ENCODE measurements at regions not wholly inside any gene's neighbourhood (a gene's known extent, or its start where the extent isn't known, plus 50 kb on each side); places are given as distances from the start of the nearest gene placed in this dataset.

DNA sequence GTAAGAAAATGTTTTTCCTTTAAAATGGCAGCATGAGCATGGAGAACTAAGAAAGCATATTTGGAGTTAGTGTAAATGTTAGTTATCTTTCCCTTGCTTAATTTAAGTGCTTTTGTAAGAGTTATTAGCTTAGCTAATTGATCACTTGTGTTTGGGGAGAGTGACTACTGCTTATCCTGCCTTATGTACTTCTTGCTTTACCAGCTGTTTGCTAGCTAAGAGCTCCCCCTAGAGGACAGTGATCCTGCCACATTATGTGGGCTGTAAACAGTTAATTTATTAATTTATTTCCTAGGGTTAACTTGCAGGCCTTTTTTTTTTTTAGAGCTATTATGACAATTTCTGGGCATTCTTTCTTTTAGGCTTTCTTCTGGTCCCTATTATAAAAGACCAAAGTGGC is 435.8 kb downstream of the MAGEB5 start:
- TF ChIP-seq, protein P1, sequence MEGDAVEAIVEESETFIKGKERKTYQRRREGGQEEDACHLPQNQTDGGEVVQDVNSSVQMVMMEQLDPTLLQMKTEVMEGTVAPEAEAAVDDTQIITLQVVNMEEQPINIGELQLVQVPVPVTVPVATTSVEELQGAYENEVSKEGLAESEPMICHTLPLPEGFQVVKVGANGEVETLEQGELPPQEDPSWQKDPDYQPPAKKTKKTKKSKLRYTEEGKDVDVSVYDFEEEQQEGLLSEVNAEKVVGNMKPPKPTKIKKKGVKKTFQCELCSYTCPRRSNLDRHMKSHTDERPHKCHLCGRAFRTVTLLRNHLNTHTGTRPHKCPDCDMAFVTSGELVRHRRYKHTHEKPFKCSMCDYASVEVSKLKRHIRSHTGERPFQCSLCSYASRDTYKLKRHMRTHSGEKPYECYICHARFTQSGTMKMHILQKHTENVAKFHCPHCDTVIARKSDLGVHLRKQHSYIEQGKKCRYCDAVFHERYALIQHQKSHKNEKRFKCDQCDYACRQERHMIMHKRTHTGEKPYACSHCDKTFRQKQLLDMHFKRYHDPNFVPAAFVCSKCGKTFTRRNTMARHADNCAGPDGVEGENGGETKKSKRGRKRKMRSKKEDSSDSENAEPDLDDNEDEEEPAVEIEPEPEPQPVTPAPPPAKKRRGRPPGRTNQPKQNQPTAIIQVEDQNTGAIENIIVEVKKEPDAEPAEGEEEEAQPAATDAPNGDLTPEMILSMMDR (IDR thresholded peaks at IDR 0.05): no peak
- TF ChIP-seq POLR2A (IDR thresholded peaks at IDR 0.05) (no peak), POLR2AphosphoS5 (IDR thresholded peaks at IDR 0.05; ENCODE audit: insufficient read depth in 1 of 2, low read depth in 1 of 2) (no peak)

Data from vagina (tissue), 2 donors.